ENCODE measurements at regions not wholly inside any gene's neighbourhood (a gene's known extent, or its start where the extent isn't known, plus 50 kb on each side); places are given as distances from the start of the nearest gene placed in this dataset.

DNA sequence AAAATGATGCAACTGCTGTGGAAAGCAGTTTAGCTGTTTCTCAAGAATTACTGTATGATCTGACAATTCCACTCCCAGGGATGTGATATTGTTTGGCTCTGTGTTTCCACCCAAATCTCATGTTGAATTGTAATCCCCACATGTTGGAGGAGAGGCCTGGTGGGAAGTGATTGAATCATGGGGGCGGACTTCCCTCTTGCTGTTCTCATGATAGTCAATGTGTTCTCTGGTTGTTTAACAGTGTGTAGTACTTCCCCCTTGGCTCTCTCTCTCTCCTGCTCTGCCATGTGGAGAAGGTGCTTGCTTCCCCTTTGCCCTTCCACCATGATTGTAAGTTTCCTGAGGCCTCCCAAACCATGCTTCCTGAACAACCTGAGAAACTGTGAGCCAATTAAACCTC is 93.4 kb upstream of the CPM start:
- TF ChIP-seq, protein P1, sequence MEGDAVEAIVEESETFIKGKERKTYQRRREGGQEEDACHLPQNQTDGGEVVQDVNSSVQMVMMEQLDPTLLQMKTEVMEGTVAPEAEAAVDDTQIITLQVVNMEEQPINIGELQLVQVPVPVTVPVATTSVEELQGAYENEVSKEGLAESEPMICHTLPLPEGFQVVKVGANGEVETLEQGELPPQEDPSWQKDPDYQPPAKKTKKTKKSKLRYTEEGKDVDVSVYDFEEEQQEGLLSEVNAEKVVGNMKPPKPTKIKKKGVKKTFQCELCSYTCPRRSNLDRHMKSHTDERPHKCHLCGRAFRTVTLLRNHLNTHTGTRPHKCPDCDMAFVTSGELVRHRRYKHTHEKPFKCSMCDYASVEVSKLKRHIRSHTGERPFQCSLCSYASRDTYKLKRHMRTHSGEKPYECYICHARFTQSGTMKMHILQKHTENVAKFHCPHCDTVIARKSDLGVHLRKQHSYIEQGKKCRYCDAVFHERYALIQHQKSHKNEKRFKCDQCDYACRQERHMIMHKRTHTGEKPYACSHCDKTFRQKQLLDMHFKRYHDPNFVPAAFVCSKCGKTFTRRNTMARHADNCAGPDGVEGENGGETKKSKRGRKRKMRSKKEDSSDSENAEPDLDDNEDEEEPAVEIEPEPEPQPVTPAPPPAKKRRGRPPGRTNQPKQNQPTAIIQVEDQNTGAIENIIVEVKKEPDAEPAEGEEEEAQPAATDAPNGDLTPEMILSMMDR (IDR thresholded peaks at IDR 0.05; ENCODE audit: insufficient read depth, low read length): no peak
- DNase-seq (ENCODE audit: low read depth): peak; percentile 6
- H3K4me3 ChIP-seq (ENCODE audit: low read depth, low read length): no peak overlapping the region

DNA sequence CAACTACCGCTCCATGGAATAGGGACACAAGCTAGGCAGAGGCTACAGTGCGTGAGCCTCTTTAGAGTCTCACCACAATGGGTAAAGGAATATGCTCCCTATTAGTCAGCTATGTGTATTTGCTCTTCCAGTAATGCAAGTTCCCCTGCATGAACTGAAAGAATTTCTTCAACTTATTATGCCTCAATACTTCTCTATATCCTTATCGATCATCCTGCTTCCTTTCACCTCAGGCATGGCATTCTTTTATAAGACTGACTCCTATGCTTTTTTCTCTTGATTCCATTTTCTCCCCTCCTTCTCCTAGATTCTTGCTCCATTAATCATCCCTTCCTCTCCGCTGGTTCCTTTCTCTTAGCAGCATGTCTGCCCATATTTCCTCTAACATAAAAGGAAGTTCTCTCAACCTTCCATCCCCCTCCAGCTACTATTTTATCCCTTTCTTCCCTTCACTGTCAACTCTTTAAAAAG is 94.5 kb upstream of the CPM start:
- peak; percentile 48 for DNase-seq (ENCODE audit: low read depth)
- TF ChIP-seq, protein P1 (IDR thresholded peaks at IDR 0.05; ENCODE audit: insufficient read depth, low read length): no peak
- H3K4me3 ChIP-seq (ENCODE audit: low read depth, low read length): no peak overlapping the region

GRCh38 chr12:69028941-69029729 is 96.2 kb upstream of the CPM start:
- H3K4me3 ChIP-seq (ENCODE audit: low read depth, low read length): no peak overlapping the region
- TF ChIP-seq, protein P1 (IDR thresholded peaks at IDR 0.05; ENCODE audit: insufficient read depth, low read length): no peak
- peak; percentile 48 for DNase-seq (ENCODE audit: low read depth)

DNA sequence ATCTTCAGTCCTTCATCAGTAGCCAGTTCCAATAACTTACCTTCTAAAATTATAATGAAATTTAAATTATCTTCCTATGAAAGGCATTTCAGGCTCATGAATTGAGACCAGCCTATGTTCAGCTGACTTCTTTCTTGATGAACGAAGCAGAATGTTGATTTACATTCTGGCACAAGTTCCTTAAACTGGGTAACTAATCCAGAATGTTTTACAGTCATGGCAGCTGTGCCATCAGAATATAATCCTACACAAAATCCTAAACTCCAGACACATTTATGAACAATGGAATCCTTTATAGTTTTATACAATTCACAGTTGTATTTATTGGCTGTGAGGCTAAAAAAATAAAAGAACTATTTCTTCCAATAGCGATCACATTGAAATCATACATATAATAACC is 97.3 kb upstream of the CPM start:
- no peak overlapping the region for H3K4me3 ChIP-seq (ENCODE audit: low read depth, low read length)
- DNase-seq (ENCODE audit: low read depth): no peak
- TF ChIP-seq, protein P1 (IDR thresholded peaks at IDR 0.05; ENCODE audit: insufficient read depth, low read length): no peak

DNA sequence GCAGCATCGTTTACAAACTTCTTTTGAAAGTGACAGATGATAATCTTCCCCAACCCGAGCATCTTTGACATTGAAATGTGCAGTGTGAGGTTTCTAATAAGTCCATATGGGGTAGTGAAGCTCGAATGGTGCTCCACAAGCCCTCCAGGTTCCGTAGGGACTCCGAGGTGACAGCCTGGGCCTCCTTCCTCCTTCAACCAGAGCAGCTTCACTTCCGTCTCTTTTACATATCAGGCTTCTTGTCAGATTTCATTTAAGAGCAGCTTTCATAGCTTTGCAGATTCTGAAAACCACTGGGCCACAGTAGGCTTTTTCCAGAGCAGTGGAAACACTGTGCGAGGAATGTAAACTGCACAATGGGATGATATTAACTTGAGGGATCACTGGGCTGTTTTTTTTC is 103.6 kb upstream of the CPM start:
- no peak for DNase-seq (ENCODE audit: low read depth)
- TF ChIP-seq, protein P1 (IDR thresholded peaks at IDR 0.05; ENCODE audit: insufficient read depth, low read length): no peak
- H3K4me3 ChIP-seq (ENCODE audit: low read depth, low read length): no peak overlapping the region

DNA sequence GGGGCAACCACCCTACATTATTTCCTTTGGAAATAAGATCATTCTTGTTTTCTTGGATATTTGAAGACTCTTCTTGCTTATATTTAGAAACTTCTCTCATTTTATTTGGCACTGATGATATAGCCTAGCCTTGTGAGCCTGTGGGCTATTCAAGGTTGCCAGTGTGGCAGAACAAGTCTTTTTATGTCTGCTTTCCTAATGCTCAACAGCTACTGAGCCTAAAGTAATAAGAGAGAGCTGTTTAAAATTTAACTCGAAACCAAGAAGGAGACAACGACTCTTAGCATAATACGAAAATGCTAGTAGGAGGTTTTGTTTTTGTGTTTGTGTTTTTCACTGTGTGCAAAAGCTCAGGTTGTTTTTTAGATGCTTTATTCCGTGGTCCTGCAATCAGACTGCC is 104.0 kb upstream of the CPM start:
- TF ChIP-seq, protein P1 (IDR thresholded peaks at IDR 0.05; ENCODE audit: insufficient read depth, low read length): no peak

More for the DNA sequence above, 104.0 kb upstream of the CPM start:
- no peak for DNase-seq (ENCODE audit: low read depth)
- H3K4me3 ChIP-seq (ENCODE audit: low read depth, low read length): no peak overlapping the region
